ENCODE measurements at regions not wholly inside any gene's neighbourhood (a gene's known extent, or its start where the extent isn't known, plus 50 kb on each side); places are given as distances from the start of the nearest gene placed in this dataset.

- DNase-seq (ENCODE audit: low spot score) = no peak
- no peak for ATAC-seq (ENCODE audit: insufficient number of reproducible peaks, low FRiP score, low read depth)
- Histone ChIP-seq H3K4me3 (no peak overlapping the region), H3K27me3 (replicated peaks; ENCODE audit: insufficient read depth) (no peaks in the 10 kb centered on the region), H3K4me1 (ENCODE audit: control insufficient read depth in 1 of 2, low read depth in 2 of 2) (no peaks in the 10 kb centered on the region), H3K36me3 (no peaks in the 10 kb centered on the region), H3K9me3 (peaks cover 5% of the 10 kb centered on the region), H3K27ac (no peak overlapping the region)
- TF ChIP-seq CTCF (IDR thresholded peaks at IDR 0.05) = no peak
Measured at GRCh38 chr12:110971936-110972335, 51.6 kb upstream of the MYL2 start.

GRCh38 chr12:110971189-110971920 is 51.0 kb upstream of the MYL2 start:
- TF ChIP-seq CTCF (IDR thresholded peaks at IDR 0.05) = no peak
- Histone ChIP-seq H3K27ac (no peak overlapping the region), H3K36me3 (no peaks in the 10 kb centered on the region), H3K4me3 (no peak overlapping the region), H3K9me3 (peaks cover 5% of the 10 kb centered on the region), H3K27me3 (replicated peaks; ENCODE audit: insufficient read depth) (no peaks in the 10 kb centered on the region), H3K4me1 (ENCODE audit: control insufficient read depth in 1 of 2, low read depth in 2 of 2) (no peaks in the 10 kb centered on the region)
- DNase-seq (ENCODE audit: low spot score) = no peak
- no peak for ATAC-seq (ENCODE audit: insufficient number of reproducible peaks, low FRiP score, low read depth)

All from thoracic aorta (tissue), 2 donors.